GM10266 (cell line): ENCODE measurements at regions not wholly inside any gene's neighbourhood (a gene's known extent, or its start where the extent isn't known, plus 50 kb on each side); places are given as distances from the start of the nearest gene placed in this dataset.

Experiments used
- DNase-seq: peaks from one replicate; pipeline ENCODE4 v3.0.0; 2012; ENCODE audit errors: extremely low spot score
- CTCF ChIP-seq: IDR thresholded peaks from 2 replicates; pipeline ENCODE4 v1.5.1; 2012; ENCODE audit warnings: mild to moderate bottlenecking, low read depth; ENCODE audit not compliant: control insufficient read depth, insufficient read depth; ENCODE audit errors: missing control alignments

DNA sequence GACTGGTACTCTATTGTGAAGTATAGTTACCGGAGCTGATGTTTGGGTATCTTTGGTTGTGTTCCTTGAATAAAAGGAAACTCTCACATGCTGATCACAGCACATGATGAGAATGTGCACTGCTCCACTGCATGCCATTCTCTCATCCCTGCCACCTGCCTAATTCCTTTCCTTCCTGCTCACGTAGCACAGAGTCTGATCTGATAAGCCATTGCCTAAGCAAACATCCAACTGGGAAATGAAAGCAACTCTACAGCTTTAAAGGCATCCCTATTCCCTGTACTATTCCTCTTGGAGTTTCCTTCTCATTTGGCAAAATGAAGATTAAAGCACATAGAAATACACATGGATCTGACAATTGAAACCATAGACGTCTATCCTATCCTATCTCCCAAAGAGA, 359.8 kb downstream of the C3orf38 start:
- no peak for TF ChIP-seq CTCF
- no peak for DNase-seq

- DNase-seq, result no peak
- TF ChIP-seq CTCF, result no peak
These were observed 378.7 kb downstream of the C3orf38 start for GRCh38 chr3:88528494-88528893.

- TF ChIP-seq CTCF, result no peak
- DNase-seq, result no peak
These were observed 384.8 kb downstream of the C3orf38 start for GRCh38 chr3:88534534-88534933.

DNA sequence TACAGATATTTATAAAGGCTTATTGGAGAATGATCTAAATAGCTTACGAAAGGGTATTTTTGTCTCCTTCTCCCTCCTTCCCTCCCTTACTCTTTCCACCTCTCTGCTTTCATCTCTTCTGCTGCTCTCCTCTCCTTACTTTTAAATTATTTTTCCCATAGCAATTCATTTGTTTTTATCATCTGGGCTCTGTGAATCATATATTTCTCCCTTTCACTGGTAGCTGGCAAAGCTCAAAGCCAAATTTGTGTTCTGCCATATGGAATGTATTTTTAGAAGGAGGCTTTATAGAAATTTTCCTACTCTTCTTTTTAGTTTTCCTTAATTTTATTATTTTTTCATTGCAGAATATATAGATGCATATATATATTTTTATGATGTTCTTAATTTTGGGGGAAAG, 385.8 kb downstream of the C3orf38 start:
- no peak for TF ChIP-seq CTCF

DNA sequence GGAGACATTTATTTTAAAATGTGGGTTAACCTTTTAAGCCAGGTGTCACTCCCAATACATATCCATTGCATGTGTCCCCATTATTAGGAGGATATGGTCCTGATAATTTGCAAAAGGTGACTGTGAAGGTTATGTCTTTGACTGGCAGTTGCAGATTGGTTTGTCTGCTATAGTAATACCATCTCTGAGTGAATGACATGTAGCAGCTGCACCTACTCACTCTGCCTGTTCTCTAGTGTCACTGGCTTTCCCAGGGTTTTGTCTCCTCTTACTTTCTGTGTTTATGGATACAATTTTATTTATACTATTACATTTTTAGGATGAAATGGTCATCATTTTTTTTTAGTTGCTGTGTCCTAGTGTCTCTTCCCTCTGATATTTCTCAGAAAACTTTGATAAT, 393.2 kb downstream of the C3orf38 start:
- no peak for DNase-seq

More for the DNA sequence above, 385.8 kb downstream of the C3orf38 start:
- no peak for DNase-seq

DNA sequence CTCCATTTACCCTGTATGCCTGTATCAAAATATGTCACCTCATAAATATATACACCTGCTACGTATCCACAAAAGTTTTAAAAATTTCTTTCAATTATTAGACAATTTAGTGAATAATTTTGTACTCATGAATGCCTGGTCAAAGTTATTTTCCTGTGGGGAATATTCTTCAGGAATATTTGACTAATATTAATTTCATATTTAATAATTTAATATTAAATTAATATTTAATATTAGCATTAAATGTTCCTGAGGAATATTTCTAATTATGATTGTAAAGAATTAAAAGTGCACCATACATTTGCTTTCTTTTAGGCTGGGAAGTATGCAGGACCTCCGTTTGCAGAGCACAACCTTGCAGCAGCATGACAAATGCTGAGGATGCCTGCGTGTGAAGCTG, 422.7 kb downstream of the C3orf38 start:
- no peak for TF ChIP-seq CTCF
- no peak for DNase-seq

More for the DNA sequence above, 393.2 kb downstream of the C3orf38 start:
- no peak for TF ChIP-seq CTCF

- no peak for DNase-seq
- TF ChIP-seq CTCF, result no peak
These were observed 423.7 kb downstream of the C3orf38 start for GRCh38 chr3:88573472-88573871.
